PFSK-1 (cell line): ENCODE measurements at regions not wholly inside any gene's neighbourhood (a gene's known extent, or its start where the extent isn't known, plus 50 kb on each side); places are given as distances from the start of the nearest gene placed in this dataset.

Source experiments
- FOXP2 ChIP-seq: optimal IDR thresholded peaks from 2 replicates; pipeline ENCODE3; 2011; ENCODE audit warnings: borderline replicate concordance, control low read depth, inconsistent platforms; ENCODE audit not compliant: insufficient read depth; ENCODE audit errors: extremely low read length, extremely low read depth
- POLR2AphosphoS5 ChIP-seq: IDR thresholded peaks from 2 replicates; pipeline ENCODE4 v1.6.1; 2012; ENCODE audit warnings: low read depth, mild to moderate bottlenecking, control low read depth, low read length, moderate library complexity
- SIN3A ChIP-seq: IDR thresholded peaks from 2 replicates; pipeline ENCODE4 v1.6.1; 2012; ENCODE audit warnings: mild to moderate bottlenecking, low read length, moderate library complexity, borderline replicate concordance; ENCODE audit not compliant: insufficient read depth
- TAF1 ChIP-seq: IDR thresholded peaks from 2 replicates; pipeline ENCODE4 v1.6.1; 2012; ENCODE audit warnings: low read length, control low read depth, borderline replicate concordance; ENCODE audit not compliant: insufficient read depth
- TF ChIP-seq, protein P1 (sequence below), 2 experiments: IDR thresholded peaks; 2 replicates each; pipeline versions ENCODE4 v1.6.1 to v1.8.0; 2011 to 2012; ENCODE audit warnings: low read depth in 2 of 2, low read length in 2 of 2, control low read depth in 1 of 2, inconsistent platforms in 1 of 2, mild to moderate bottlenecking in 1 of 2, moderate library complexity in 1 of 2; ENCODE audit not compliant: insufficient read depth in 1 of 2

DNA sequence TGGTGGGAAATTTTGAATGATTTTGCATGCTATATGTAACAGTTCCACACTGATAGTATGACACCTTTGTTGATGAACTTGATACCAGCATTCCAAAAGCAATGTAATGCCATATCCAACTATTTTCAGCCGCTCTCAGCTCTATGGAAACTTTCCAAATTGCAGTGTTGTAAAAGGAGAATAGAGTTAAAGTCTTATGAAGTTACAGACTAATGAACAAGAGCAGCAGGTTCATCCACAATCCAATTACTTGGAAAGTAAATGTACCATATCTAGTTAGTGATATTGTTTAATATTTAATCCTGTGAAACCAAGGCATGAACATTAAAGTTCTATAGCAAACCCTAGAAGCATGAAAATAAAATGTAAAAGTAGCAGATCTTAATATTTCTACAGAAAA lies 418.2 kb downstream of the TUSC1 start:
- no peak for TF ChIP-seq SIN3A
- TF ChIP-seq POLR2AphosphoS5 = no peak
- TF ChIP-seq TAF1 = no peak
- TF ChIP-seq, protein P1, sequence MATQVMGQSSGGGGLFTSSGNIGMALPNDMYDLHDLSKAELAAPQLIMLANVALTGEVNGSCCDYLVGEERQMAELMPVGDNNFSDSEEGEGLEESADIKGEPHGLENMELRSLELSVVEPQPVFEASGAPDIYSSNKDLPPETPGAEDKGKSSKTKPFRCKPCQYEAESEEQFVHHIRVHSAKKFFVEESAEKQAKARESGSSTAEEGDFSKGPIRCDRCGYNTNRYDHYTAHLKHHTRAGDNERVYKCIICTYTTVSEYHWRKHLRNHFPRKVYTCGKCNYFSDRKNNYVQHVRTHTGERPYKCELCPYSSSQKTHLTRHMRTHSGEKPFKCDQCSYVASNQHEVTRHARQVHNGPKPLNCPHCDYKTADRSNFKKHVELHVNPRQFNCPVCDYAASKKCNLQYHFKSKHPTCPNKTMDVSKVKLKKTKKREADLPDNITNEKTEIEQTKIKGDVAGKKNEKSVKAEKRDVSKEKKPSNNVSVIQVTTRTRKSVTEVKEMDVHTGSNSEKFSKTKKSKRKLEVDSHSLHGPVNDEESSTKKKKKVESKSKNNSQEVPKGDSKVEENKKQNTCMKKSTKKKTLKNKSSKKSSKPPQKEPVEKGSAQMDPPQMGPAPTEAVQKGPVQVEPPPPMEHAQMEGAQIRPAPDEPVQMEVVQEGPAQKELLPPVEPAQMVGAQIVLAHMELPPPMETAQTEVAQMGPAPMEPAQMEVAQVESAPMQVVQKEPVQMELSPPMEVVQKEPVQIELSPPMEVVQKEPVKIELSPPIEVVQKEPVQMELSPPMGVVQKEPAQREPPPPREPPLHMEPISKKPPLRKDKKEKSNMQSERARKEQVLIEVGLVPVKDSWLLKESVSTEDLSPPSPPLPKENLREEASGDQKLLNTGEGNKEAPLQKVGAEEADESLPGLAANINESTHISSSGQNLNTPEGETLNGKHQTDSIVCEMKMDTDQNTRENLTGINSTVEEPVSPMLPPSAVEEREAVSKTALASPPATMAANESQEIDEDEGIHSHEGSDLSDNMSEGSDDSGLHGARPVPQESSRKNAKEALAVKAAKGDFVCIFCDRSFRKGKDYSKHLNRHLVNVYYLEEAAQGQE (IDR thresholded peaks at IDR 0.05; ENCODE audit: insufficient read depth in 1 of 2, low read depth in 2 of 2, low read length in 2 of 2) = no peak
- no peak for TF ChIP-seq FOXP2
